Mucosa of descending colon (tissue), 3 donors: ENCODE measurements at regions not wholly inside any gene's neighbourhood (a gene's known extent, or its start where the extent isn't known, plus 50 kb on each side); places are given as distances from the start of the nearest gene placed in this dataset.

ENCODE experiments used
- ATAC-seq: fragments of 200-7000 bp; cut with Tn5 transposase; one replicate; pipeline ENCODE4 v1.9.1; 2020; ENCODE audit warnings: mild to moderate bottlenecking, moderate library complexity
- DNase-seq, 3 donors: peaks; one replicate each; pipeline ENCODE4 v3.0.0-alpha.2; 2020
- H3K36me3 ChIP-seq: fragments of 200-600 bp; one replicate; pipeline ENCODE4 v1.8.0; 2021; ENCODE audit warnings: low read depth, mild to moderate bottlenecking
- H3K4me1 ChIP-seq: fragments of 200-600 bp; one replicate; pipeline ENCODE4 v1.8.0; 2021; ENCODE audit warnings: low read depth, mild to moderate bottlenecking
- H3K4me3 ChIP-seq: fragments of 200-600 bp; one replicate; pipeline ENCODE4 v1.8.0; 2021; ENCODE audit warnings: mild to moderate bottlenecking
- H3K9me3 ChIP-seq: fragments of 200-600 bp; one replicate; pipeline ENCODE4 v1.8.0; 2021; ENCODE audit warnings: mild to moderate bottlenecking
- CTCF ChIP-seq: fragments of 200-600 bp; IDR thresholded peaks from one replicate; pipeline ENCODE4 v1.8.0; 2022; ENCODE audit warnings: antibody characterized with exemption, mild to moderate bottlenecking
- intact Hi-C, 2 donors: fragments of 100-400 bp; cut with DNase I in 1 of 2; cut with micrococcal nuclease in 1 of 2; formaldehyde crosslinking; loops; one replicate each; pipeline versions ENCODE4 v1.11.0 to v1.11.1; 2022; cut with DNase I, micrococcal nuclease
- donor health status: DM: no; HTN: no; CAD: no; lungs with moderate emphysema.
- donor health status: DM: no; HTN: no; CAD: no.
- donor health status: DM: no; HTN: yes; CAD: no.

- TF ChIP-seq CTCF, result no peak
- Histone ChIP-seq H3K4me1 (no peaks in the 10 kb centered on the region), H3K9me3 (peaks cover 37% of the 10 kb centered on the region), H3K36me3 (no peaks in the 10 kb centered on the region), H3K4me3 (no peak overlapping the region)
- no peak for ATAC-seq
- intact Hi-C loops, result no loop called here
- no peak for DNase-seq
These were observed 1297.7 kb downstream of the AACS start for GRCh38 chr12:126362964-126363363.

GRCh38 chr12:126369487-126370463 is 1304.5 kb downstream of the AACS start:
- TF ChIP-seq CTCF, result no peak
- intact Hi-C loops, result no loop called here
- Histone ChIP-seq H3K36me3 (no peaks in the 10 kb centered on the region), H3K4me3 (no peak overlapping the region), H3K9me3 (peaks cover 31% of the 10 kb centered on the region), H3K4me1 (no peaks in the 10 kb centered on the region)
- no peak for ATAC-seq
- no peak for DNase-seq

DNA sequence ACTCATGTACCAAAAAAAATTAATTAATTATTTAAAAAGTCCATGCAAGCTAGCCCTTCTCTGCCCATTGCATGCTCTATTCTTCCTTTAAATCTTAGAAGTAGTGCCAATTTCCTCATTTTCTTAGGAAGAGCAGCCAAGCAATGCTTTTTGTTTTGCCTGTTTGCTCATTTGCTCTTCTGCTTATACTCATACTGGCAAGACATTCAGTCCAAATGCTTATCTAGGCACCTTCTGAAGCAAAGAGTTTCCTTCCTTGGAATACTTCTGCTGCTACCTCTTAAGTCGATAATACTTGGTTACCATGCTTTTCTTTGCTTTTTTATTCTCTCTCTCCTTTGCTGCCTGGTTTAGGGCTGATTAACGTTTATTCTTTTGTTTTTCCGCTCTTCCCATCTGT is 1318.3 kb downstream of the AACS start:
- Histone ChIP-seq H3K4me3 (no peak overlapping the region), H3K4me1 (no peaks in the 10 kb centered on the region), H3K36me3 (no peaks in the 10 kb centered on the region), H3K9me3 (peaks cover 54% of the 10 kb centered on the region)
- intact Hi-C loops, result no loop called here
- TF ChIP-seq CTCF, result no peak
- DNase-seq (no peak), ATAC-seq (no peak)

DNA sequence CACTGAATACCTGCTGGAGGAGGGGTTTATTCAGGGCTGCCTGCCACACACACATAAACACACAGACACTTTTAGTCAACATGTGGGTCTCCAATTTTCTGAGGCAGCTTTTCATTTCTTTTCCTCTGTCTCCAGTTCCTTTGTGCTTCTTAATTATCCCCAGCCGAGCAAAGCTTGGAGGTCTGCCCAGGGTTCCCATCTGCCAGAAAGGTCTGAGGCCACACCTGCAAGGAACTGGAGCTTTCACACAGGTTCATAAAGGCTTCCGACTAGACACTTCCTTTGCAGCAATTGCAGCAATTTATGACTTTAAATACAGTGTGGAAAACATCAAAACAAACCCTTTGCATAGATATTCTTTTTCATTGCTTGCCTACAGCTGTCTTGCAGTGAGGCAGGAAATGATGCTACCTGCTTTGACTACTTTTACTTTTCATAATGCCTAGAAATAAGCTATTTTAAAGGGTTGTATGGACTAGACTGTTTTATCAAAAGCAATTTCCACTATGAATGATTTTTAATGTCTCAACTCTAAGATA is 1318.9 kb downstream of the AACS start:
- no peak for TF ChIP-seq CTCF
- Histone ChIP-seq H3K36me3 (no peaks in the 10 kb centered on the region), H3K9me3 (peaks cover 58% of the 10 kb centered on the region), H3K4me1 (no peaks in the 10 kb centered on the region), H3K4me3 (no peak overlapping the region)
- no peak for ATAC-seq
- no peak for DNase-seq
- intact Hi-C loops, result no loop called here

DNA sequence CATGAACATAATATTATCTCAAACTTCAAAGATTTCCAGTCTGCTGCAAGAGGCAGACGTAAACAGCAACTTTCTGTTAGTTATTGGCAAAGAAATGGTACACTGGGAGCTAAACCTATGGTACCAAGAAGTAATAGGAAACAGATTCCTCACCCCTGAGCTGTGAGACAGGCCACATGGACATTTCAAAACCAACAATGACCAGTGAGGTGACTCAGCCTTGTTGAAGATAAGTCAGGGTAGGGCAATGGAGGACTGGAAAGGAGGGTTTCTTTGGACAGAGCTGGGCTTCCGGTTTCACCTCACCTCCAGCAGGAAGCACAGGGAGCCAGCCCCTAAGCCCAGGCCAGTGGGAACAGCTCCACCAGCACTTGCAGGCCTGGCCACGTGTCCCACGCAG is 1320.5 kb downstream of the AACS start:
- intact Hi-C loops, result no loop called here
- ATAC-seq, result no peak

More for the DNA sequence above, 1320.5 kb downstream of the AACS start:
- Histone ChIP-seq H3K4me1 (no peaks in the 10 kb centered on the region), H3K4me3 (no peak overlapping the region), H3K9me3 (peaks cover 56% of the 10 kb centered on the region), H3K36me3 (no peaks in the 10 kb centered on the region)
- DNase-seq, result no peak
- no peak for TF ChIP-seq CTCF
